ENCODE measurements at regions not wholly inside any gene's neighbourhood (a gene's known extent, or its start where the extent isn't known, plus 50 kb on each side); places are given as distances from the start of the nearest gene placed in this dataset.
A peak's percentile ranks its signal among the peaks of the same experiment; 100 is the strongest.

DNA sequence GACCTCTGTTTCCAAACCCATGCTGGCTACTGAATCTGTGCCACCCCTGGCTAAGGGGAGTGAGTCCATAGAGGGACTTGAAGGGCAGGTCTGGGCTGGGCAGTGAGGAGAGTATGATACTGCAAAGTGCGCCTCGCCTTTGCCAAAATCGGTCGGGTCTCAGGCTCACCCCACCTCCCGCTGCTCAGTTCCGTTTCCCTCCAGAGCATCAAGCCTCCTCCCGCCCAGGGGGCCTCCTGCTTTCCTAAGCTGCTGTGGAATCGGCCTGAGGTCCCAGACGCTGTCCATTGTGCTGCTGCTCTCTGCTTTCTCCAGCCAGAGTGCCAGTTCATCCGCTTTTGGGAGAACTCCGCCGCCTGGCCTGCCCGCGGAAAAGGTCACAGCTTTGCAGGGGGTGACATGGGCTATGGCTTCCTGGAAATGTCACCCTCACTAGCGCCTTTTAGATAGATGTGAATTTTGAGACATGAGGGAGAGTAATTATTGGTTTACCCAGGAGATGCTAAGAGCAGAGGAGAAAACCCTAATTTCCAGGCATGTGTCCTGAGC, 1418.4 kb downstream of the UQCRFS1 start:
- Mint-ChIP-seq H3K9me3 (ENCODE audit: low read depth, unreplicated experiment) (no peaks in the 10 kb centered on the region), H3K27me3 (ENCODE audit: unreplicated experiment) (no peaks in the 10 kb centered on the region), H3K4me3 (ENCODE audit: low read depth, unreplicated experiment) (peak overlapping the region; percentile 81), H3K4me1 (ENCODE audit: low read depth, unreplicated experiment) (no peaks in the 10 kb centered on the region), H3K36me3 (ENCODE audit: insufficient read depth, unreplicated experiment) (peaks cover 46% of the 10 kb centered on the region), H3K27ac (ENCODE audit: unreplicated experiment) (peak overlapping the region; percentile 72)
- CTCF ChIA-PET, result interaction anchor here (0.6 to 1.2 kb wide), 2 partner anchors 8 to 528 kb away, joined by 3 read pairs; no protein-coding TSS in a partner anchor
- intact Hi-C loops (cut with micrococcal nuclease; ENCODE audit: unreplicated experiment), result loop anchor here (5.0 kb wide), 1 partner anchor 813 kb away; no protein-coding TSS in a partner anchor
- BruUV-seq (replicated peaks), result no TSS peak
- TF ChIP-seq, protein P1, sequence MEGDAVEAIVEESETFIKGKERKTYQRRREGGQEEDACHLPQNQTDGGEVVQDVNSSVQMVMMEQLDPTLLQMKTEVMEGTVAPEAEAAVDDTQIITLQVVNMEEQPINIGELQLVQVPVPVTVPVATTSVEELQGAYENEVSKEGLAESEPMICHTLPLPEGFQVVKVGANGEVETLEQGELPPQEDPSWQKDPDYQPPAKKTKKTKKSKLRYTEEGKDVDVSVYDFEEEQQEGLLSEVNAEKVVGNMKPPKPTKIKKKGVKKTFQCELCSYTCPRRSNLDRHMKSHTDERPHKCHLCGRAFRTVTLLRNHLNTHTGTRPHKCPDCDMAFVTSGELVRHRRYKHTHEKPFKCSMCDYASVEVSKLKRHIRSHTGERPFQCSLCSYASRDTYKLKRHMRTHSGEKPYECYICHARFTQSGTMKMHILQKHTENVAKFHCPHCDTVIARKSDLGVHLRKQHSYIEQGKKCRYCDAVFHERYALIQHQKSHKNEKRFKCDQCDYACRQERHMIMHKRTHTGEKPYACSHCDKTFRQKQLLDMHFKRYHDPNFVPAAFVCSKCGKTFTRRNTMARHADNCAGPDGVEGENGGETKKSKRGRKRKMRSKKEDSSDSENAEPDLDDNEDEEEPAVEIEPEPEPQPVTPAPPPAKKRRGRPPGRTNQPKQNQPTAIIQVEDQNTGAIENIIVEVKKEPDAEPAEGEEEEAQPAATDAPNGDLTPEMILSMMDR (IDR thresholded peaks at IDR 0.05; ENCODE audit: unreplicated experiment), result no peak
- DNase-seq, result no peak

GRCh38 chr19:27793644-27794493, 1419.1 kb downstream of the UQCRFS1 start:
- peak; percentile 92 for DNase-seq
- intact Hi-C loops (cut with micrococcal nuclease; ENCODE audit: unreplicated experiment), result loop anchor here (5.0 kb wide), 1 partner anchor 813 kb away; no protein-coding TSS in a partner anchor
- H3K27me3 Mint-ChIP-seq (ENCODE audit: unreplicated experiment), result no peaks in the 10 kb centered on the region
- TF ChIP-seq, protein P1 (IDR thresholded peaks at IDR 0.05; ENCODE audit: unreplicated experiment), result no peak
- H3K36me3 Mint-ChIP-seq (ENCODE audit: insufficient read depth, unreplicated experiment), result peaks cover 46% of the 10 kb centered on the region
- no peaks in the 10 kb centered on the region for H3K9me3 Mint-ChIP-seq (ENCODE audit: low read depth, unreplicated experiment)
- BruUV-seq (replicated peaks), result TSS peak; percentile 18
- no peaks in the 10 kb centered on the region for H3K4me1 Mint-ChIP-seq (ENCODE audit: low read depth, unreplicated experiment)
- H3K4me3 Mint-ChIP-seq (ENCODE audit: low read depth, unreplicated experiment), result peak overlapping the region; percentile 81
- CTCF ChIA-PET, result interaction anchor here (0.6 to 1.2 kb wide), 3 partner anchors 8 to 529 kb away, joined by 3 read pairs; no protein-coding TSS in a partner anchor
- peak overlapping the region; percentile 72 for H3K27ac Mint-ChIP-seq (ENCODE audit: unreplicated experiment)

- Mint-ChIP-seq H3K36me3 (ENCODE audit: insufficient read depth, unreplicated experiment) (peaks cover 45% of the 10 kb centered on the region), H3K4me1 (ENCODE audit: low read depth, unreplicated experiment) (no peaks in the 10 kb centered on the region), H3K27me3 (ENCODE audit: unreplicated experiment) (no peaks in the 10 kb centered on the region), H3K4me3 (ENCODE audit: low read depth, unreplicated experiment) (peak overlapping the region; percentile 81), H3K27ac (ENCODE audit: unreplicated experiment) (peak overlapping the region; percentile 72), H3K9me3 (ENCODE audit: low read depth, unreplicated experiment) (no peaks in the 10 kb centered on the region)
- CTCF ChIA-PET, result interaction anchor here (0.8 to 1.2 kb wide), 2 partner anchors 72 to 529 kb away, joined by 3 read pairs; no protein-coding TSS in a partner anchor
- DNase-seq, result peak; percentile 86
- intact Hi-C loops (cut with micrococcal nuclease; ENCODE audit: unreplicated experiment), result loop anchor here (5.0 kb wide), 1 partner anchor 814 kb away; no protein-coding TSS in a partner anchor
- BruUV-seq (replicated peaks), result no TSS peak
- TF ChIP-seq, protein P1 (IDR thresholded peaks at IDR 0.05; ENCODE audit: unreplicated experiment), result no peak
Observed at GRCh38 chr19:27793128-27793643, 1419.8 kb downstream of the UQCRFS1 start.

- CTCF ChIA-PET, result interaction anchor here (0.8 kb wide), 1 partner anchor 71 kb away, joined by 3 read pairs; no protein-coding TSS in a partner anchor
- Mint-ChIP-seq H3K9me3 (ENCODE audit: low read depth, unreplicated experiment) (no peaks in the 10 kb centered on the region), H3K27me3 (ENCODE audit: unreplicated experiment) (no peaks in the 10 kb centered on the region), H3K4me3 (ENCODE audit: low read depth, unreplicated experiment) (peak overlapping the region; percentile 81), H3K36me3 (ENCODE audit: insufficient read depth, unreplicated experiment) (peaks cover 40% of the 10 kb centered on the region), H3K4me1 (ENCODE audit: low read depth, unreplicated experiment) (no peaks in the 10 kb centered on the region), H3K27ac (ENCODE audit: unreplicated experiment) (peak overlapping the region; percentile 72)
- intact Hi-C loops (cut with micrococcal nuclease; ENCODE audit: unreplicated experiment), result loop anchor here (5.0 kb wide), 1 partner anchor 815 kb away; no protein-coding TSS in a partner anchor
- TF ChIP-seq, protein P1 (IDR thresholded peaks at IDR 0.05; ENCODE audit: unreplicated experiment), result no peak
- DNase-seq, result no peak
- BruUV-seq (replicated peaks), result no TSS peak
Observed at GRCh38 chr19:27792576-27793127, 1420.3 kb downstream of the UQCRFS1 start.

Data from Calu3 (cell line).